Heart right ventricle (tissue), 16 donors: ENCODE measurements at regions not wholly inside any gene's neighbourhood (a gene's known extent, or its start where the extent isn't known, plus 50 kb on each side); places are given as distances from the start of the nearest gene placed in this dataset.

ENCODE experiments used
- ATAC-seq, 8 donors: fragments of 200-7000 bp; cut with Tn5 transposase; one replicate each; pipeline ENCODE4 v1.9.1; 2020; ENCODE audit warnings: mild to moderate bottlenecking in 8 of 8, moderate library complexity in 8 of 8, moderate number of reproducible peaks in 1 of 8
- DNase-seq, 2 donors: peaks; one replicate each; pipeline ENCODE4 v3.0.0-alpha.2; 2020
- H3K27ac ChIP-seq, 10 donors: fragments of 200-600 bp; sonication (generic) in 2 of 10; one replicate each; pipeline versions ENCODE4 v1.5.0 to v1.8.0; 2020 to 2022; ENCODE audit warnings: mild to moderate bottlenecking in 3 of 10
- H3K27me3 ChIP-seq, 7 donors: fragments of 200-600 bp; one replicate each; pipeline ENCODE4 v1.8.0; 2021 to 2022; ENCODE audit warnings: mild to moderate bottlenecking in 2 of 7
- H3K36me3 ChIP-seq, 9 donors: fragments of 200-600 bp; sonication (generic) in 1 of 9; one replicate each; pipeline versions ENCODE4 v1.5.0 to v1.8.0; 2020 to 2022; ENCODE audit warnings: mild to moderate bottlenecking in 2 of 9
- H3K4me1 ChIP-seq, 9 donors: fragments of 200-600 bp; sonication (generic) in 1 of 9; one replicate each; pipeline versions ENCODE4 v1.5.0 to v1.8.0; 2020 to 2022; ENCODE audit warnings: mild to moderate bottlenecking in 4 of 9
- H3K4me3 ChIP-seq, 10 donors: fragments of 200-600 bp; sonication (generic) in 2 of 10; one replicate each; pipeline versions ENCODE4 v1.5.0 to v1.8.0; 2020 to 2022; ENCODE audit warnings: mild to moderate bottlenecking in 7 of 10, moderate library complexity in 2 of 10
- H3K9me3 ChIP-seq, 11 donors: fragments of 200-600 bp in 10 of 11; sonication (generic) in 2 of 11; one replicate each; pipeline versions ENCODE4 v1.5.0 to v1.8.0; 2013 to 2022; ENCODE audit warnings: mild to moderate bottlenecking in 2 of 11, control low read depth in 1 of 11, moderate library complexity in 1 of 11
- WGBS, 2 donors: extraction: QIAGEN DNeasy Blood & Tissue Kit; methylation state at CpG; one replicate each; pipeline ENCODE4 v1.1.7; 2013; ENCODE audit warnings: inconsistent platforms in 1 of 2; 5-methylcytosine and 5-hydroxymethylcytosine counted together
- intact Hi-C, 10 donors: fragments of 100-400 bp; cut with DNase I; formaldehyde crosslinking; loops; one replicate each; pipeline versions ENCODE4 v1.11.1 to v1.14.2; 2022
- TF ChIP-seq, protein P1 (sequence below), 9 donors: fragments of 200-600 bp; sonication (generic) in 2 of 9; IDR thresholded peaks; one replicate each; pipeline versions ENCODE4 v1.5.0 to v1.8.0; 2021 to 2022; ENCODE audit warnings: antibody characterized with exemption in 9 of 9, mild to moderate bottlenecking in 5 of 9, moderate library complexity in 1 of 9
- donor health status: Arrhythmogenic right ventricular cardiomyopathy.
- donor health status: ischemic (EF 13 %, LVEDD 7.1; RV severe dilation, severe dysfunction).
- donor health status: healthy with polysubstance abuse.
- donor health status: DM: no; HTN: yes; CAD: no.
- donor health status: DM: no; HTN: no; CAD: no.
- donor health status: ischemic (EF 25% LVEDD 6.9; RV normal size, moderate dysfunction).
- donor health status: ischemic (EF 25% LVEDD 5.7; RV mildly dilated, moderate dysfunction).
- donor health status: healthy.
- donor health status: DM: yes; HTN: yes; CAD: no.
- donor health status: Ischemic cardiomyopathy.
- donor health status: ischemic (EF 35%, LVEDD 5.7; RV mildly dilated, moderate dysfunction).
- donor health status: nonischemic (EF 11% LVEDD 7.7; RV severe dilation, severe dysfunction).
- donor health status: DM: yes; HTN: yes; CAD: no.
- donor health status: PGD.
- donor health status: ischemic (EF 29% LVEDD 5.4; RV normal size, mild dysfunction).
- donor health status: nonischemic (EF 23%, LVEDD 6.1; RV moderate dilation, normal function).

DNA sequence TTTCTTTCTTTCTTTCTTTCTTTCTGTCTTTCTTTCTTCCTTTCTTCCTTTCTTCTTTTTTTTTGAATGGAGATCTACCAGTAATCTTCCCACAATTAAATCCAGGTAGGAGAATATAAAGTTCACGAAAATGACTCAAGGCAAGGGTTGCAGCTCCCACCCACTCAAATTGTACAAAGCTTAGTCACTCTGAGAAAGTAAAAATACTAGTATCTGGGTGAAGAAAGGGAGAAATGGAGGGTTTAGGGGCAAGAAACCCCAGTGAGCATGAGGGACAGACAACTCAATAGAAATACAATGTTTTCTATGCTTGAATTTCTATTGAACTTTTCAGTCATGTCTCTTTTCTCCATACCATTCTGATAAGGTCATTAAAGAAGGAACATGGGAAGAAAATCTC is 200.8 kb downstream of the GATA3 start:
- 83 to 84% methylated on average over 1 of the region's 1 CpG for WGBS, 2 donors
- H3K27ac ChIP-seq, result no peak overlapping the region
- H3K9me3 ChIP-seq, result peaks cover 0 to 11% (median 0%) of the 10 kb centered on the region in 11 donors
- H3K36me3 ChIP-seq, result no peaks in the 10 kb centered on the region
- peaks cover 0 to 3% (median 0%) of the 10 kb centered on the region in 7 donors for H3K27me3 ChIP-seq
- intact Hi-C loops, result no loop called here
- DNase-seq (no peak), ATAC-seq (no peak)
- H3K4me3 ChIP-seq, result no peak overlapping the region
- TF ChIP-seq, protein P1, sequence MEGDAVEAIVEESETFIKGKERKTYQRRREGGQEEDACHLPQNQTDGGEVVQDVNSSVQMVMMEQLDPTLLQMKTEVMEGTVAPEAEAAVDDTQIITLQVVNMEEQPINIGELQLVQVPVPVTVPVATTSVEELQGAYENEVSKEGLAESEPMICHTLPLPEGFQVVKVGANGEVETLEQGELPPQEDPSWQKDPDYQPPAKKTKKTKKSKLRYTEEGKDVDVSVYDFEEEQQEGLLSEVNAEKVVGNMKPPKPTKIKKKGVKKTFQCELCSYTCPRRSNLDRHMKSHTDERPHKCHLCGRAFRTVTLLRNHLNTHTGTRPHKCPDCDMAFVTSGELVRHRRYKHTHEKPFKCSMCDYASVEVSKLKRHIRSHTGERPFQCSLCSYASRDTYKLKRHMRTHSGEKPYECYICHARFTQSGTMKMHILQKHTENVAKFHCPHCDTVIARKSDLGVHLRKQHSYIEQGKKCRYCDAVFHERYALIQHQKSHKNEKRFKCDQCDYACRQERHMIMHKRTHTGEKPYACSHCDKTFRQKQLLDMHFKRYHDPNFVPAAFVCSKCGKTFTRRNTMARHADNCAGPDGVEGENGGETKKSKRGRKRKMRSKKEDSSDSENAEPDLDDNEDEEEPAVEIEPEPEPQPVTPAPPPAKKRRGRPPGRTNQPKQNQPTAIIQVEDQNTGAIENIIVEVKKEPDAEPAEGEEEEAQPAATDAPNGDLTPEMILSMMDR (IDR thresholded peaks at IDR 0.05), result no peak
- no peaks in the 10 kb centered on the region for H3K4me1 ChIP-seq

DNA sequence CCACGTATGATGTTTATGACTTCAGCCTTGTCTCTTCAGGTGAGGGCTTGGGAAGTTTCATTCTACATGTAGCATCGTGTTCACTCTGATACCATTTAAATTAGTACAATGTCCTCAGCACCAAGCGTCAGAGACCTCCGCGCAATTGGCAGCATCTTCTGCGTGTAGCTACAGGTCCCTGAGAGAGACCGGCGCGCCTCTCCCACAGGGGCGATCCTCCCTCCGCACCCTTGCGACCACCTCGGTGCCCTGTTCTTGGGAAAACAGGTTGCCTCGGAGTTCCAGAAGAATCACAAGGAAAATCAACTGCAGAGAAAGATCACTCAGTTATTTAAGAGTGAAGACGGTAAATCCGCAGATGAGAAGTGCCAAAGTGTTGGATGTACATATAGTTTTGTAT is 206.2 kb downstream of the GATA3 start:
- H3K4me1 ChIP-seq, result no peaks in the 10 kb centered on the region
- DNase-seq (no peak), ATAC-seq (no peak)
- intact Hi-C loops, result no loop called here
- no peak overlapping the region for H3K4me3 ChIP-seq
- TF ChIP-seq, protein P1 (IDR thresholded peaks at IDR 0.05), result no peak
- peaks cover 0 to 11% (median 0%) of the 10 kb centered on the region in 11 donors for H3K9me3 ChIP-seq
- H3K27me3 ChIP-seq, result peaks cover 0 to 6% (median 0%) of the 10 kb centered on the region in 7 donors
- H3K27ac ChIP-seq, result no peak overlapping the region
- no peaks in the 10 kb centered on the region for H3K36me3 ChIP-seq
- WGBS, 2 donors, result 95% methylated on average over 16 of the region's 16 CpGs

DNA sequence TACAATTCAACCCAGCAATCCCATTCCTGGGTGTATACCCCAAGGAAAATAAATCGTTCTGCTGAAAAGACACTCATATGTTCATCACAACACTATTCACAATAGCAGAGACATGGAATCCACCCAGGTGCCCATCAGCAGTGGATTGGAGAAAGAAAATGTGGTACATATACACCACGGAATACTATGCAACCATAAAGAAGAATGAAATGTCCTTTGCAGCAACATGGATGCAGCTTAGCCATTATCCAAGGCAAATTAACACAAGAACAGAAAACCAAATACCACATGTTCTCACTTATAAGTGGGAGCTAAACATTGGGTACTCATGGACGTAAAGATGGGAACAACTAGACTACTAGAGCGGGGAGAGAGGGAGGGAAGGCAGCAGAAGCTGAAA is 207.8 kb downstream of the GATA3 start:
- TF ChIP-seq, protein P1 (IDR thresholded peaks at IDR 0.05), result no peak
- Histone ChIP-seq H3K27ac (no peak overlapping the region), H3K27me3 (peaks cover 0 to 6% (median 0%) of the 10 kb centered on the region in 7 donors), H3K4me1 (no peaks in the 10 kb centered on the region), H3K4me3 (no peak overlapping the region), H3K9me3 (peaks cover 0 to 11% (median 0%) of the 10 kb centered on the region in 11 donors), H3K36me3 (no peaks in the 10 kb centered on the region)
- 90 to 92% methylated on average over 4 of the region's 4 CpGs for WGBS, 2 donors
- ATAC-seq, result no peak
- intact Hi-C loops, result no loop called here
- no peak for DNase-seq

GRCh38 chr10:8269976-8270375 is 215.5 kb downstream of the GATA3 start:
- Histone ChIP-seq H3K9me3 (no peaks in the 10 kb centered on the region), H3K4me1 (no peaks in the 10 kb centered on the region), H3K27ac (no peak overlapping the region), H3K4me3 (no peak overlapping the region), H3K27me3 (peaks cover 0 to 2% (median 0%) of the 10 kb centered on the region in 7 donors), H3K36me3 (no peaks in the 10 kb centered on the region)
- ATAC-seq (no peak), DNase-seq (no peak)
- 96 to 100% methylated on average over 5 of the region's 5 CpGs for WGBS, 2 donors
- intact Hi-C loops, result loop anchor here in 2 of 10 donors (10.0 kb wide), 1 partner anchor 215 kb away; the partner anchor contains the start of gene GATA3 (in 2 of the 2)
- TF ChIP-seq, protein P1 (IDR thresholded peaks at IDR 0.05), result no peak
